WTC11 (cell line): ENCODE measurements at regions not wholly inside any gene's neighbourhood (a gene's known extent, or its start where the extent isn't known, plus 50 kb on each side); places are given as distances from the start of the nearest gene placed in this dataset.
"Not testable (repeated sequence)": the region's sequence is repeated elsewhere in the genome, so short reads cannot be mapped to it uniquely, and the experiment has no call there.

ENCODE experiments used
- ATAC-seq: fragments of 200-7000 bp; cut with Tn5 transposase; 2 replicates; pipeline ENCODE4 v1.10.0; 2021; ENCODE audit warnings: mild to moderate bottlenecking, moderate library complexity
- CTCF ChIA-PET: fragments of 300-600 bp; sonication (Branson Sonifier 250); formaldehyde crosslinking; loops from one replicate; lab custom pipeline; 2021; ENCODE audit warnings: antibody characterized with exemption; lab: Charles Lee
- POLR2A ChIA-PET: fragments of 350-600 bp; sonication (Branson Sonifier 250); formaldehyde crosslinking; loops from one replicate; lab custom pipeline; 2021; ENCODE audit warnings: antibody characterized with exemption; lab: Charles Lee
- DNase-seq: peaks from one replicate; pipeline ENCODE4 v3.0.0; 2021; ENCODE audit warnings: low spot score
- H3K27ac Mint-ChIP-seq: 2 replicates; pipeline ENCODE4 v1.8.0; 2021; ENCODE audit warnings: mixed read lengths
- H3K27me3 Mint-ChIP-seq: 2 replicates; pipeline ENCODE4 v1.8.0; 2021; ENCODE audit warnings: low read depth, mild to moderate bottlenecking, moderate library complexity, mixed read lengths
- H3K36me3 Mint-ChIP-seq: 2 replicates; pipeline ENCODE4 v1.8.0; 2021; ENCODE audit warnings: mixed read lengths
- H3K4me1 Mint-ChIP-seq: 2 replicates; pipeline ENCODE4 v1.8.0; 2022; ENCODE audit warnings: mixed read lengths
- H3K4me3 Mint-ChIP-seq: 2 replicates; pipeline ENCODE4 v1.8.0; 2021; ENCODE audit warnings: mild to moderate bottlenecking, moderate library complexity, mixed read lengths
- H3K9me3 Mint-ChIP-seq: 2 replicates; pipeline ENCODE4 v1.8.0; 2021; ENCODE audit warnings: mixed read lengths
- CREM ChIP-seq: sonication (generic); formaldehyde crosslinking; IDR thresholded peaks from 2 replicates; pipeline ENCODE4 v1.8.1; 2022; ENCODE audit warnings: mild to moderate bottlenecking, missing genetic modification reagents, moderate library complexity
- CTCF ChIP-seq: fragments of 200-600 bp; IDR thresholded peaks from 2 replicates; pipeline ENCODE4 v1.8.0; 2022; ENCODE audit warnings: antibody characterized with exemption
- E2F5 ChIP-seq: sonication (generic); formaldehyde crosslinking; IDR thresholded peaks from 2 replicates; pipeline ENCODE4 v1.8.1; 2022; ENCODE audit warnings: mild to moderate bottlenecking, moderate library complexity, missing genetic modification reagents
- ETV6 ChIP-seq: sonication (generic); formaldehyde crosslinking; IDR thresholded peaks from 2 replicates; pipeline ENCODE4 v1.8.1; 2022; ENCODE audit warnings: mild to moderate bottlenecking, missing genetic modification reagents
- MAX ChIP-seq: sonication (generic); formaldehyde crosslinking; IDR thresholded peaks from 2 replicates; pipeline ENCODE4 v1.8.0; 2022; ENCODE audit warnings: mild to moderate bottlenecking, missing genetic modification reagents
- MXD4 ChIP-seq: fragments of 250-450 bp; sonication (Bioruptor Pico); IDR thresholded peaks from 2 replicates; pipeline ENCODE4 v1.8.0; 2021; ENCODE audit warnings: mild to moderate bottlenecking, moderate library complexity, borderline replicate concordance
- MYBL2 ChIP-seq: sonication (generic); formaldehyde crosslinking; IDR thresholded peaks from 2 replicates; pipeline ENCODE4 v1.8.1; 2023; ENCODE audit warnings: mild to moderate bottlenecking, moderate library complexity, missing genetic modification reagents
- NFE2L1 ChIP-seq: sonication (generic); formaldehyde crosslinking; IDR thresholded peaks from 2 replicates; pipeline ENCODE4 v1.8.1; 2023; ENCODE audit warnings: missing genetic modification reagents
- NFYB ChIP-seq: sonication (generic); formaldehyde crosslinking; conservative IDR thresholded peaks from 2 replicates; pipeline ENCODE4 v1.8.0; 2022; ENCODE audit warnings: low read depth, missing genetic modification reagents
- NR1H2 ChIP-seq: sonication (generic); formaldehyde crosslinking; IDR thresholded peaks from 2 replicates; pipeline ENCODE4 v1.9.0; 2021; ENCODE audit warnings: mild to moderate bottlenecking, moderate library complexity, missing genetic modification reagents
- SMAD4 ChIP-seq: sonication (generic); formaldehyde crosslinking; IDR thresholded peaks from 2 replicates; pipeline ENCODE4 v1.8.0; 2022; ENCODE audit warnings: mild to moderate bottlenecking, missing genetic modification reagents
- STAT6 ChIP-seq: sonication (generic); formaldehyde crosslinking; conservative IDR thresholded peaks from 2 replicates; pipeline ENCODE4 v1.8.1; 2023; ENCODE audit warnings: mild to moderate bottlenecking, low read depth, missing genetic modification reagents, moderate library complexity
- ZBTB43 ChIP-seq: sonication (generic); formaldehyde crosslinking; IDR thresholded peaks from 2 replicates; pipeline ENCODE4 v1.8.1; 2023; ENCODE audit warnings: mild to moderate bottlenecking, missing genetic modification reagents
- ZNF416 ChIP-seq: fragments of 250-450 bp; sonication (Bioruptor Pico); IDR thresholded peaks from 2 replicates; pipeline ENCODE4 v1.9.0; 2021; ENCODE audit warnings: mild to moderate bottlenecking, inconsistent platforms
- ZSCAN18 ChIP-seq: fragments of 250-450 bp; sonication (Bioruptor Pico); IDR thresholded peaks from 2 replicates; pipeline ENCODE4 v2.1.2; 2022; ENCODE audit warnings: mild to moderate bottlenecking, moderate library complexity

- no peak for TF ChIP-seq E2F5 (CRISPR knock-in tag)
- TF ChIP-seq ZSCAN18: no peak
- TF ChIP-seq ZNF416 (CRISPR knock-in tag): no peak
- TF ChIP-seq MXD4 (CRISPR knock-in tag): no peak
- TF ChIP-seq, all 79 proteins: peak for 0
Observed at GRCh38 chr6:78797270-78797669, 70.1 kb upstream of the IRAK1BP1 start (continued).

GRCh38 chr6:78799682-78800081, 67.7 kb upstream of the IRAK1BP1 start:
- Mint-ChIP-seq H3K27me3 (peaks cover 9% of the 10 kb centered on the region), H3K27ac (no peak overlapping the region), H3K4me3 (no peak overlapping the region), H3K4me1 (no peaks in the 10 kb centered on the region), H3K36me3 (peaks cover 3% of the 10 kb centered on the region), H3K9me3 (peaks cover 49% of the 10 kb centered on the region)
- CTCF ChIA-PET: no interaction called here
- DNase-seq (no peak), ATAC-seq (no peak)
- POLR2A ChIA-PET: no interaction called here
- TF ChIP-seq SMAD4 (no peak), NR1H2 (CRISPR knock-in tag) (no peak), NFYB (CRISPR knock-in tag) (no peak), NFE2L1 (CRISPR knock-in tag) (no peak), ETV6 (CRISPR knock-in tag) (no peak), ZBTB43 (CRISPR knock-in tag) (no peak), CREM (CRISPR knock-in tag) (no peak), MAX (CRISPR knock-in tag) (no peak), CTCF (no peak), STAT6 (CRISPR knock-in tag) (no peak), MYBL2 (CRISPR knock-in tag) (no peak), MXD4 (CRISPR knock-in tag) (no peak)

- CTCF ChIA-PET, POLR2A ChIA-PET, H3K36me3 Mint-ChIP-seq: not testable (repeated sequence)
Observed at GRCh38 chr6:78806792-78807191, 60.6 kb upstream of the IRAK1BP1 start.

GRCh38 chr6:78807655-78808355, 59.5 kb upstream of the IRAK1BP1 start:
- POLR2A ChIA-PET, CTCF ChIA-PET, H3K36me3 Mint-ChIP-seq: not testable (repeated sequence)

More at GRCh38 chr6:78806792-78807191, 60.6 kb upstream of the IRAK1BP1 start:
- H3K27ac Mint-ChIP-seq, DNase-seq, H3K4me1 Mint-ChIP-seq, ATAC-seq, H3K27me3 Mint-ChIP-seq, H3K4me3 Mint-ChIP-seq: not testable (repeated sequence)
- peaks cover 19% of the 10 kb centered on the region for H3K9me3 Mint-ChIP-seq

More at GRCh38 chr6:78807655-78808355, 59.5 kb upstream of the IRAK1BP1 start:
- H3K27ac Mint-ChIP-seq, ATAC-seq, H3K27me3 Mint-ChIP-seq, H3K4me1 Mint-ChIP-seq, DNase-seq, H3K4me3 Mint-ChIP-seq: not testable (repeated sequence)
- H3K9me3 Mint-ChIP-seq: peaks cover 15% of the 10 kb centered on the region
